ENCODE measurements at regions not wholly inside any gene's neighbourhood (a gene's known extent, or its start where the extent isn't known, plus 50 kb on each side); places are given as distances from the start of the nearest gene placed in this dataset.
"Not testable (repeated sequence)": the region's sequence is repeated elsewhere in the genome, so short reads cannot be mapped to it uniquely, and the experiment has no call there.

DNA sequence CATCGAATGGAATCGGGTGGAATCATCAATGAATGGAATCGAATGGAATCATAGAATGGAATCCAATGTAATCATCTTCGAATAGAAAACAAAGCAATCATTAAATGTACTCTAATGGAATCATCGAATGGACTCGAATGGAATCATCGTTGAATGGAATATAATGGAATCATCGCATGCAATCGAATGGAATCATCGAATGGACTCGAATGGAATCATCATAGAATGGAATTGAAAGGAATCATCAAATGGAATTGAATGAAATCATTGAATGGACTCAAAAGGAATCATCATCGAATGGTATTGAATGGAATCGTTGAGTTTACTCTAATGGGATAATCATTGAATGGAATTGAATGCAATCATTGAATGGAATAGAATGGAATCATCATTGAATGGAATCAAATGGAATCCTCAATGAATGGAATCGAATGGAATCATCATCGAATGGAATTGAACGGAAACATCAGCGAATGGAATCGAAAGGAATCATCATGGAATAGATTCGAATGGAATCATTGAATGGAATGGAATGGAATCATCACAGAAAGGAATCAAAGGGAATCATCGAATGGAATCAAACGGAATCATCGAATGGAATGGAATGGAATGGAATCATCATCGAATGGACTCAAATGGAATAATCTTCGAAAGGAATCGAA is 234.9 kb downstream of the SHCBP1 start:
- H3K27ac ChIP-seq (ENCODE audit: extremely low read length, insufficient read depth, low read length); H3K36me3 ChIP-seq (replicated peaks in 1 of 2; ENCODE audit: control insufficient read depth in 1 of 2, insufficient read depth in 2 of 2, low read length in 2 of 2); intact Hi-C loops (cut with micrococcal nuclease; ENCODE audit: unreplicated experiment); H3K27me3 ChIP-seq (ENCODE audit: control insufficient read depth in 1 of 2, insufficient read depth in 2 of 2, low read length in 2 of 2); H3K79me2 ChIP-seq (ENCODE audit: insufficient read depth, low read length); BruUV-seq (replicated peaks); POLR2A ChIA-PET; FAIRE-seq; ATAC-seq; H3K4me3 ChIP-seq (replicated peaks in 1 of 3; ENCODE audit: insufficient read depth in 1 of 3, low read depth in 2 of 3, low read length in 3 of 3); in situ Hi-C loops (cut with HindIII; ENCODE audit: extremely low pct_ligation_motif_present, low pct_unique_long_range_greater_than_20kb); H2AFZ ChIP-seq (ENCODE audit: low read length); H3K4me2 ChIP-seq (ENCODE audit: low read depth, low read length); H3K9ac ChIP-seq (ENCODE audit: insufficient read depth, low read depth, low read length); H4K20me1 ChIP-seq (ENCODE audit: insufficient read depth, low read length); H3K4me1 ChIP-seq (ENCODE audit: insufficient read depth, low read length): not testable (repeated sequence)
- H3K9me3 ChIP-seq (ENCODE audit: low read length): peaks cover 35% of the 10 kb centered on the region
- WGBS (ENCODE audit: low lambda C conversion rate): 32% methylated on average over 25 of the region's 25 CpGs
- CTCF ChIA-PET (ENCODE audit: low intra/inter-chr PET ratio, low total read pairs): interaction anchor here (0.7 kb wide), 1 partner anchor 8 kb away, joined by 3 read pairs; no protein-coding TSS in a partner anchor
- peak; percentile 87 for DNase-seq (ENCODE audit: low spot score)

DNA sequence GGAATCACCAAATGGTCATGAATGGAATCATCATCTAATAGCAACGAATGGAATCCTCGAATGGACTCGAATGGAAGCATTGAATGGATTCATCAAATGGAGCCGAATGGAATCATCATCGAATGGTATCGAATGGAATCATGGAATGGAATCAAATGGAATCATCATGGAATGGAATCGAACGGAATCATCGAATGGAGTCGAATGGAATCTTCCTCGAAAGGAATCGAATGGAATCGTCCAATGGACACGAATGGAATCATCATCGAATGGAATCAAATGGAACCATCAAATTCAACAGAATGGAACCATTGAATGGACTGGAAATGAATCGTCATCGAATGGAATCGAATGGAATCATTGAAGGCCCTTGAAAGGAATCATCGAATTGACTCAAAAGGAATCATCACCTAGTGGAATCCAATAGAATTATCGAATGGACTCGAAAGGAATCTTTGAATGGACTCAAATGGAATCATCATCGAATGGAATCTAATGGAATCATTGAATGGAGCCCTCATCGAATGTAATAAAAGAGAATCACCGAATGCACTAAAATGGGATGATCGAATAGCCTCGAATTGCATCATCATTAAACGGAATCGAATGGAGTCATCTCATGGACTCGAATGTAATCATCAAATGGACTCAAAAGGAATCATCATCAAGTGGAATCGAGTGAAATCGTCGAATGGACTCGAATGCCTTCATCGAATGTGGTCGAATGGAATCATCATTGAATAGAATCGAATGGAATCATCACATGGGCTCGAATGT is 236.7 kb downstream of the SHCBP1 start:
- intact Hi-C loops (cut with micrococcal nuclease; ENCODE audit: unreplicated experiment); H3K36me3 ChIP-seq (replicated peaks in 1 of 2; ENCODE audit: control insufficient read depth in 1 of 2, insufficient read depth in 2 of 2, low read length in 2 of 2); H3K4me3 ChIP-seq (replicated peaks in 1 of 3; ENCODE audit: insufficient read depth in 1 of 3, low read depth in 2 of 3, low read length in 3 of 3); H3K9ac ChIP-seq (ENCODE audit: insufficient read depth, low read depth, low read length); CTCF ChIA-PET (ENCODE audit: low intra/inter-chr PET ratio, low total read pairs); H4K20me1 ChIP-seq (ENCODE audit: insufficient read depth, low read length); BruUV-seq (replicated peaks); H2AFZ ChIP-seq (ENCODE audit: low read length); H3K4me2 ChIP-seq (ENCODE audit: low read depth, low read length); H3K27me3 ChIP-seq (ENCODE audit: control insufficient read depth in 1 of 2, insufficient read depth in 2 of 2, low read length in 2 of 2); ATAC-seq; H3K4me1 ChIP-seq (ENCODE audit: insufficient read depth, low read length); H3K79me2 ChIP-seq (ENCODE audit: insufficient read depth, low read length); POLR2A ChIA-PET; H3K27ac ChIP-seq (ENCODE audit: extremely low read length, insufficient read depth, low read length); in situ Hi-C loops (cut with HindIII; ENCODE audit: extremely low pct_ligation_motif_present, low pct_unique_long_range_greater_than_20kb); FAIRE-seq: not testable (repeated sequence)
- peaks cover 33% of the 10 kb centered on the region for H3K9me3 ChIP-seq (ENCODE audit: low read length)
- 29% methylated on average over 37 of the region's 37 CpGs for WGBS (ENCODE audit: low lambda C conversion rate)
- DNase-seq (ENCODE audit: low spot score): peak; percentile 69

DNA sequence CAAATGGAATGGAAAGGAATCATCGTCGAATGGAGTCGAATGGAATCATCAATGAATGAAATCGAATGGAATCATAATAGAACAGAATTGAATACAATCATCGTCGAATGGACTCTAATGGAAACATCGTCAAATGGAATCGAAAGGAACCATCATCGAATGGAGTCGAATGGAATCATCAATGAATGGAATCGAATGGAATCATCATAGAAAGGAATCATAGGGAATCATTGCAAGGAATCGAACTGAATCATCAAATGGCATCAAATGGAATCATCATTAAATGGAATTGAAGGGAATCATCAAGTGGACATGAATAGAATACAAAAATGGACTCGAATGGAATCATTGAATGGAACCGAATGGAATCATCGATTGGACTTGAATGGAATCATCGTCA is 237.6 kb downstream of the SHCBP1 start:
- H4K20me1 ChIP-seq (ENCODE audit: insufficient read depth, low read length); H3K79me2 ChIP-seq (ENCODE audit: insufficient read depth, low read length); POLR2A ChIA-PET; intact Hi-C loops (cut with micrococcal nuclease; ENCODE audit: unreplicated experiment); in situ Hi-C loops (cut with HindIII; ENCODE audit: extremely low pct_ligation_motif_present, low pct_unique_long_range_greater_than_20kb); H3K27me3 ChIP-seq (ENCODE audit: control insufficient read depth in 1 of 2, insufficient read depth in 2 of 2, low read length in 2 of 2); CTCF ChIA-PET (ENCODE audit: low intra/inter-chr PET ratio, low total read pairs); H2AFZ ChIP-seq (ENCODE audit: low read length); BruUV-seq (replicated peaks); ATAC-seq; H3K4me2 ChIP-seq (ENCODE audit: low read depth, low read length); H3K36me3 ChIP-seq (replicated peaks in 1 of 2; ENCODE audit: control insufficient read depth in 1 of 2, insufficient read depth in 2 of 2, low read length in 2 of 2); H3K27ac ChIP-seq (ENCODE audit: extremely low read length, insufficient read depth, low read length); H3K4me3 ChIP-seq (replicated peaks in 1 of 3; ENCODE audit: insufficient read depth in 1 of 3, low read depth in 2 of 3, low read length in 3 of 3); H3K9ac ChIP-seq (ENCODE audit: insufficient read depth, low read depth, low read length); H3K4me1 ChIP-seq (ENCODE audit: insufficient read depth, low read length); FAIRE-seq: not testable (repeated sequence)
- DNase-seq (ENCODE audit: low spot score): peak; percentile 35
- H3K9me3 ChIP-seq (ENCODE audit: low read length): peaks cover 28% of the 10 kb centered on the region
- 49% methylated on average over 16 of the region's 16 CpGs for WGBS (ENCODE audit: low lambda C conversion rate)

DNA sequence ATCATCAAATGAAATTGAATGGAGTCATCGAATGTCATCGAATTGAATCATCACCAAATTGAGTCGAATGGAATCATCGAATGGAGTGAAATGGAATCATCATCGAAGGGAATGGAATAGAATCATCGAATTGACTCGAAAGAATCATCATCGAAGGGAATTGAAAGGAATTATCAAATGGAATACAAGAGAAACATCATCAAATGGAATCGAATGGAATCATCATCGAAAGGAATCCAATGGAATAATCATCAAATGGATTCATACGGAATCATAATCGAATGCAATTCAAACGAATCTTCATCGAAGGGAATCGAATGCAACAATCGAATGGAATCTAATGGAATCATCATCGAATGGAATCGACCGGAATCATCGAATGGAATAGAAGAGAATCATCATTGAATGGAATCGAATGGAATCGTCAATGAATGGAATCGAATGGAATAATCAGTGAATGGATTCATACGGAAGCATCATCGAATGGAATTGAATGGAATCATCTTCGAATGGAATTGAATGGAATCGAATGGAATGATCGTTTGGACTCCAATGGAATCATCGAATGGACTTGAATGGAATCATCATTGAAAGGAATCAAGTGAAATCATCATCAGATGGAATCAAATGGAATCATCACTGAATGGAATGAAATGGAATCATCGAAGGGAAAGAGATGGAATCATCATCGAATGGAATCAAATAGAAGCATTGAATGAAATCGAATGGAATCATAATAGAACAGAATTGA is 238.2 kb downstream of the SHCBP1 start:
- H3K79me2 ChIP-seq (ENCODE audit: insufficient read depth, low read length); CTCF ChIA-PET (ENCODE audit: low intra/inter-chr PET ratio, low total read pairs); ATAC-seq; H3K27ac ChIP-seq (ENCODE audit: extremely low read length, insufficient read depth, low read length); H4K20me1 ChIP-seq (ENCODE audit: insufficient read depth, low read length); H3K4me1 ChIP-seq (ENCODE audit: insufficient read depth, low read length); POLR2A ChIA-PET; FAIRE-seq; H2AFZ ChIP-seq (ENCODE audit: low read length); H3K27me3 ChIP-seq (ENCODE audit: control insufficient read depth in 1 of 2, insufficient read depth in 2 of 2, low read length in 2 of 2); BruUV-seq (replicated peaks); H3K4me2 ChIP-seq (ENCODE audit: low read depth, low read length); H3K36me3 ChIP-seq (replicated peaks in 1 of 2; ENCODE audit: control insufficient read depth in 1 of 2, insufficient read depth in 2 of 2, low read length in 2 of 2); intact Hi-C loops (cut with micrococcal nuclease; ENCODE audit: unreplicated experiment); H3K9ac ChIP-seq (ENCODE audit: insufficient read depth, low read depth, low read length); H3K4me3 ChIP-seq (replicated peaks in 1 of 3; ENCODE audit: insufficient read depth in 1 of 3, low read depth in 2 of 3, low read length in 3 of 3); in situ Hi-C loops (cut with HindIII; ENCODE audit: extremely low pct_ligation_motif_present, low pct_unique_long_range_greater_than_20kb): not testable (repeated sequence)
- DNase-seq (ENCODE audit: low spot score): peak; percentile 58
- peaks cover 28% of the 10 kb centered on the region for H3K9me3 ChIP-seq (ENCODE audit: low read length)
- WGBS (ENCODE audit: low lambda C conversion rate): 41% methylated on average over 32 of the region's 32 CpGs
